CD4-positive, alpha-beta memory T cell (primary cell): ENCODE measurements at regions not wholly inside any gene's neighbourhood (a gene's known extent, or its start where the extent isn't known, plus 50 kb on each side); places are given as distances from the start of the nearest gene placed in this dataset.

ENCODE experiments used
- CTCF ChIA-PET: fragments of 350-600 bp; sonication (Branson Sonifier 250); formaldehyde crosslinking; loops from one replicate; lab custom pipeline; 2021; ENCODE audit warnings: inconsistent platforms; ENCODE audit not compliant: partially characterized antibody; lab: Charles Lee
- POLR2A ChIA-PET: fragments of 350-600 bp; sonication (Branson Sonifier 250); formaldehyde crosslinking; loops from one replicate; lab custom pipeline; 2021; ENCODE audit not compliant: partially characterized antibody; lab: Charles Lee
- DNase-seq, 5 donors: peaks; one replicate each; pipeline versions ENCODE4 v3.0.0 to v3.0.0-alpha.2; 2020 to 2022; ENCODE audit warnings: mixed read lengths in 1 of 5
- H3K27ac ChIP-seq: one replicate; pipeline ENCODE4 v1.7.0; 2013; ENCODE audit warnings: low read depth, low read length
- H3K27me3 ChIP-seq: 2 replicates; pipeline ENCODE4 v1.7.0; 2013; ENCODE audit warnings: mild to moderate bottlenecking, low read length, moderate library complexity; ENCODE audit not compliant: insufficient read depth
- H3K36me3 ChIP-seq: 2 replicates; pipeline ENCODE4 v1.7.0; 2013; ENCODE audit warnings: mild to moderate bottlenecking, low read length, moderate library complexity; ENCODE audit not compliant: insufficient read depth
- H3K4me1 ChIP-seq: 2 replicates; pipeline ENCODE4 v1.7.0; 2013; ENCODE audit warnings: mild to moderate bottlenecking, low read length, moderate library complexity; ENCODE audit not compliant: insufficient read depth
- H3K4me3 ChIP-seq, 2 donors: one replicate each; pipeline ENCODE4 v1.7.0; 2013; ENCODE audit warnings: low read length in 2 of 2, mild to moderate bottlenecking in 1 of 2
- H3K9me3 ChIP-seq, 2 donors: one replicate each; pipeline ENCODE4 v1.7.0; 2013; ENCODE audit warnings: low read length in 2 of 2, control low read depth in 1 of 2; ENCODE audit not compliant: control insufficient read depth in 1 of 2
- H3K27ac Mint-ChIP-seq, 7 donors: one replicate each; pipeline ENCODE4 v1.8.0; 2020 to 2021; ENCODE audit warnings: mixed read lengths in 7 of 7, mild to moderate bottlenecking in 6 of 7, inconsistent platforms in 3 of 7, moderate library complexity in 3 of 7
- H3K27me3 Mint-ChIP-seq, 2 donors: one replicate each; pipeline ENCODE4 v1.8.0; 2020 to 2021; ENCODE audit warnings: mixed read lengths in 2 of 2
- H3K36me3 Mint-ChIP-seq, 2 donors: one replicate each; pipeline ENCODE4 v1.8.0; 2020 to 2021; ENCODE audit warnings: mixed read lengths in 2 of 2, inconsistent platforms in 1 of 2, mild to moderate bottlenecking in 1 of 2
- H3K4me1 Mint-ChIP-seq, 4 donors: one replicate each; pipeline ENCODE4 v1.8.0; 2020 to 2021; ENCODE audit warnings: mixed read lengths in 4 of 4, mild to moderate bottlenecking in 1 of 4
- H3K4me3 Mint-ChIP-seq, 8 donors: one replicate each; pipeline ENCODE4 v1.8.0; 2020 to 2021; ENCODE audit warnings: mixed read lengths in 8 of 8, mild to moderate bottlenecking in 7 of 8, moderate library complexity in 6 of 8, inconsistent platforms in 3 of 8
- H3K9me3 Mint-ChIP-seq, 8 donors: one replicate each; pipeline ENCODE4 v1.8.0; 2020 to 2021; ENCODE audit warnings: mixed read lengths in 8 of 8, mild to moderate bottlenecking in 5 of 8, inconsistent platforms in 3 of 8, moderate library complexity in 1 of 8
- intact Hi-C: fragments of 100-400 bp; cut with micrococcal nuclease; formaldehyde crosslinking; loops from one replicate; pipeline ENCODE4 v1.15.1; 2023

GRCh38 chr15:98562331-98562937, 85.9 kb upstream of the IGF1R start:
- CTCF ChIA-PET, result interaction anchor here (1.3 kb wide), 1 partner anchor 14 kb away, joined by 3 read pairs; no protein-coding TSS in a partner anchor

GRCh38 chr15:98565566-98565965, 82.8 kb upstream of the IGF1R start:
- H3K4me3 Mint-ChIP-seq, result no peak overlapping the region
- Histone ChIP-seq H3K36me3 (no peaks in the 10 kb centered on the region), H3K4me1 (no peaks in the 10 kb centered on the region), H3K27ac (no peak overlapping the region), H3K9me3 (no peaks in the 10 kb centered on the region), H3K4me3 (no peak overlapping the region), H3K27me3 (no peaks in the 10 kb centered on the region)
- H3K9me3 Mint-ChIP-seq, result no peaks in the 10 kb centered on the region
- H3K36me3 Mint-ChIP-seq, result no peaks in the 10 kb centered on the region
- CTCF ChIA-PET, result interaction anchor here (0.9 kb wide), 1 partner anchor 44 kb away, joined by 4 read pairs; no protein-coding TSS in a partner anchor
- no peak for DNase-seq
- H3K4me1 Mint-ChIP-seq, result no peaks in the 10 kb centered on the region
- peaks cover 6 to 12% of the 10 kb centered on the region in 2 donors for H3K27me3 Mint-ChIP-seq
- intact Hi-C loops, result no loop called here
- H3K27ac Mint-ChIP-seq, result no peak overlapping the region
- POLR2A ChIA-PET, result no interaction called here

More at GRCh38 chr15:98562331-98562937, 85.9 kb upstream of the IGF1R start:
- Mint-ChIP-seq H3K9me3 (no peaks in the 10 kb centered on the region), H3K4me1 (no peaks in the 10 kb centered on the region), H3K36me3 (no peaks in the 10 kb centered on the region), H3K27me3 (peaks cover 9 to 17% of the 10 kb centered on the region in 2 donors), H3K4me3 (no peak overlapping the region), H3K27ac (no peak overlapping the region)
- Histone ChIP-seq H3K27me3 (no peaks in the 10 kb centered on the region), H3K36me3 (no peaks in the 10 kb centered on the region), H3K9me3 (no peaks in the 10 kb centered on the region), H3K4me3 (no peak overlapping the region), H3K27ac (no peak overlapping the region), H3K4me1 (no peaks in the 10 kb centered on the region)
- intact Hi-C loops, result no loop called here
- no peak for DNase-seq
- POLR2A ChIA-PET, result no interaction called here

GRCh38 chr15:98567951-98568350, 80.4 kb upstream of the IGF1R start:
- DNase-seq, result no peak
- intact Hi-C loops, result no loop called here
- CTCF ChIA-PET, result interaction anchor here (1.5 kb wide), 1 partner anchor 92 kb away, joined by 4 read pairs; no protein-coding TSS in a partner anchor
- H3K9me3 Mint-ChIP-seq, result no peaks in the 10 kb centered on the region
- no peak overlapping the region for H3K27ac Mint-ChIP-seq
- H3K4me1 ChIP-seq, result no peaks in the 10 kb centered on the region
- H3K4me3 Mint-ChIP-seq, result no peak overlapping the region
- H3K4me3 ChIP-seq, result no peak overlapping the region
- H3K27me3 Mint-ChIP-seq, result peaks cover 5 to 12% of the 10 kb centered on the region in 2 donors
- H3K4me1 Mint-ChIP-seq, result no peaks in the 10 kb centered on the region
- H3K9me3 ChIP-seq, result no peaks in the 10 kb centered on the region
- no peaks in the 10 kb centered on the region for H3K27me3 ChIP-seq
- H3K36me3 ChIP-seq, result no peaks in the 10 kb centered on the region
- no peak overlapping the region for H3K27ac ChIP-seq
- POLR2A ChIA-PET, result no interaction called here
- no peaks in the 10 kb centered on the region for H3K36me3 Mint-ChIP-seq

GRCh38 chr15:98568382-98569017, 79.8 kb upstream of the IGF1R start:
- Histone ChIP-seq H3K36me3 (no peaks in the 10 kb centered on the region), H3K27me3 (no peaks in the 10 kb centered on the region), H3K9me3 (no peaks in the 10 kb centered on the region), H3K4me3 (no peak overlapping the region), H3K27ac (no peak overlapping the region), H3K4me1 (no peaks in the 10 kb centered on the region)
- H3K4me1 Mint-ChIP-seq, result no peaks in the 10 kb centered on the region
- intact Hi-C loops, result no loop called here
- H3K36me3 Mint-ChIP-seq, result no peaks in the 10 kb centered on the region
- H3K27me3 Mint-ChIP-seq, result peaks cover 7 to 14% of the 10 kb centered on the region in 2 donors
- ChIA-PET CTCF (interaction anchor here (1.5 kb wide), 1 partner anchor 91 kb away, joined by 4 read pairs; no protein-coding TSS in a partner anchor), POLR2A (no interaction called here)
- no peak overlapping the region for H3K27ac Mint-ChIP-seq
- DNase-seq, result no peak
- H3K9me3 Mint-ChIP-seq, result no peaks in the 10 kb centered on the region
- H3K4me3 Mint-ChIP-seq, result no peak overlapping the region

- Mint-ChIP-seq H3K27me3 (peaks cover 7 to 14% of the 10 kb centered on the region in 2 donors), H3K27ac (no peak overlapping the region), H3K9me3 (no peaks in the 10 kb centered on the region), H3K36me3 (no peaks in the 10 kb centered on the region), H3K4me3 (no peak overlapping the region), H3K4me1 (no peaks in the 10 kb centered on the region)
- intact Hi-C loops, result no loop called here
- no peak overlapping the region for H3K27ac ChIP-seq
- no peak for DNase-seq
- H3K27me3 ChIP-seq, result no peaks in the 10 kb centered on the region
- ChIA-PET CTCF (no interaction called here), POLR2A (no interaction called here)
- H3K9me3 ChIP-seq, result no peaks in the 10 kb centered on the region
- H3K36me3 ChIP-seq, result no peaks in the 10 kb centered on the region
- no peak overlapping the region for H3K4me3 ChIP-seq
- H3K4me1 ChIP-seq, result no peaks in the 10 kb centered on the region
Measured at GRCh38 chr15:98570119-98570518, 78.2 kb upstream of the IGF1R start.

- H3K9me3 Mint-ChIP-seq, result peaks cover 0 to 2% (median 0%) of the 10 kb centered on the region in 8 donors
- H3K4me1 Mint-ChIP-seq, result no peaks in the 10 kb centered on the region
- POLR2A ChIA-PET, result no interaction called here
- peaks cover 16 to 17% of the 10 kb centered on the region in 2 donors for H3K27me3 Mint-ChIP-seq
- no peaks in the 10 kb centered on the region for H3K36me3 Mint-ChIP-seq
- no peak overlapping the region for H3K4me3 Mint-ChIP-seq
- DNase-seq, result no peak
- Histone ChIP-seq H3K27ac (no peak overlapping the region), H3K36me3 (no peaks in the 10 kb centered on the region), H3K27me3 (no peaks in the 10 kb centered on the region), H3K4me3 (no peak overlapping the region), H3K4me1 (no peaks in the 10 kb centered on the region), H3K9me3 (no peaks in the 10 kb centered on the region)
- H3K27ac Mint-ChIP-seq, result no peak overlapping the region
- CTCF ChIA-PET, result interaction anchor here (1.5 kb wide), 1 partner anchor 79 kb away, joined by 6 read pairs; no protein-coding TSS in a partner anchor
- intact Hi-C loops, result loop anchor here (2.0 kb wide), 1 partner anchor 78 kb away; no protein-coding TSS in a partner anchor
Measured at GRCh38 chr15:98580572-98580971, 67.8 kb upstream of the IGF1R start.

GRCh38 chr15:98581715-98582114, 66.6 kb upstream of the IGF1R start:
- POLR2A ChIA-PET, result interaction anchor here (1.0 kb wide), 1 partner anchor 18 kb away, joined by 3 read pairs; no protein-coding TSS in a partner anchor
- Histone ChIP-seq H3K4me3 (no peak overlapping the region), H3K27me3 (peaks cover 3% of the 10 kb centered on the region), H3K27ac (no peak overlapping the region), H3K36me3 (no peaks in the 10 kb centered on the region), H3K4me1 (no peaks in the 10 kb centered on the region), H3K9me3 (no peaks in the 10 kb centered on the region)
- no peak overlapping the region for H3K27ac Mint-ChIP-seq
- CTCF ChIA-PET, result interaction anchor here (1.5 kb wide), 1 partner anchor 78 kb away, joined by 6 read pairs; no protein-coding TSS in a partner anchor
- no peaks in the 10 kb centered on the region for H3K36me3 Mint-ChIP-seq
- H3K4me1 Mint-ChIP-seq, result peaks cover 4 to 5% (median 4%) of the 10 kb centered on the region in 4 donors
- intact Hi-C loops, result loop anchor here (2.0 kb wide), 1 partner anchor 77 kb away; no protein-coding TSS in a partner anchor
- peaks cover 16 to 17% of the 10 kb centered on the region in 2 donors for H3K27me3 Mint-ChIP-seq
- peaks cover 0 to 2% (median 0%) of the 10 kb centered on the region in 8 donors for H3K9me3 Mint-ChIP-seq
- DNase-seq, result peak in 1 of 5 donors; percentile 6
- H3K4me3 Mint-ChIP-seq, result no peak overlapping the region
